GM18520 (cell line): ENCODE measurements at regions not wholly inside any gene's neighbourhood (a gene's known extent, or its start where the extent isn't known, plus 50 kb on each side); places are given as distances from the start of the nearest gene placed in this dataset.
"Not testable (repeated sequence)": the region's sequence is repeated elsewhere in the genome, so short reads cannot be mapped to it uniquely, and the experiment has no call there.

Source experiments
- ATAC-seq: cut with Tn5 transposase; IDR thresholded peaks from one replicate; pipeline ENCODE4 v1.9.1; 2021; ENCODE audit not compliant: unreplicated experiment

DNA sequence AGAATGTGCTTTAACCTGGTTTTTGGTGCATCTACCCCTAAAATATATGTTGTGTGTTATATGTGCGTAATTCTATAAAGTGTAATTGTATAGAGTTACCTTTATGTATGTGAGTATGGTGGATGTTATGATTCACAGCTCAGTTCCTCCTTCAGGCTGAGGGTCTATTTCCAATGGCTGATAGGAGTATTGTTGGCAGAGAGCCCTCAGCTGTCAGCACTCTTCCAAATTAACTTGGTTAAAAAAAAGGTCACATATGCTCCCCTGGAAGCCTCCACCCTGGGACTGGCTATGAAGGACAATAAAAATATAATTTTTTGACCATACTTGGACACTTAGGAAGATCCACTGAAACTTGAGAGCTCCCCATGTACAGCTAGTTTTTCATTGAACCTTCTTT, 250.4 kb upstream of the CDH12 start:
- no peak for ATAC-seq

DNA sequence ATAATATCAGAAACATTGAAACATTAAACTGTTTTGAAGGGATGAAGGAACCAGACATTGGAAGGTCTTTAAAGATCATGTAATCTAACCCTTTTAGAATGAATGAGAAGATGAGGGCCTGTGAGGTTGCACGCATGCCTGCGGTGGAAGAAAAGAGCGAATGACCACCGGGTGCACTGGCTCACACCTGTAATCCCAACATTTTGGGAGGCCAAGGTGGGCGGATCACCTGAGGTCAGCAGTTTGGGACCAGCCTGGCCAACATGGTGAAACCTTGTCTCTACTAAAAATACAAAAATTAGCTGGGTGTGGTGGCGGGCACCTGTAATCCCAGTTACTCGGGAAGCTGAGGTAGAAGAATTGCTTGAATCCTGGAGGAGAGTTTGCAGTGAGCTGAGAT, 242.3 kb upstream of the CDH12 start:
- not testable (repeated sequence) for ATAC-seq

DNA sequence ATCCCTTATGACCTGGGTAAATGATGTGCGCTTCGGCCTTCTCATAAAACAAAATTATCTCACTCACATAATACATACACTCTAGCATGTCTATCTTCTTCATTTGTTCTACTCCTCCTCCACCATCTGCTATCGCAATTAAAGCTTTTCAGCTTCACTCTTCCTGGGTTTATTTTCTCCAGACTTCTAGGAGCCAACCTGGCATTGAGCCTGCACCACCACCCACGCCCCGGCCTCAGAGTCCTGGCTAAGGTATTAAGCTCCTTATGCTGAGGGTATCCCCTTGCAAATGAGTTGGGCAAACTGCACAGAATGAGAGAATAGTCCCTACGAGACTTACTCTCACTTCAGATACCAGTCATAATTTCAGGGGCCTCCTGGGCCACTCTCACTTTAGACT, 236.1 kb upstream of the CDH12 start:
- ATAC-seq, result no peak

DNA sequence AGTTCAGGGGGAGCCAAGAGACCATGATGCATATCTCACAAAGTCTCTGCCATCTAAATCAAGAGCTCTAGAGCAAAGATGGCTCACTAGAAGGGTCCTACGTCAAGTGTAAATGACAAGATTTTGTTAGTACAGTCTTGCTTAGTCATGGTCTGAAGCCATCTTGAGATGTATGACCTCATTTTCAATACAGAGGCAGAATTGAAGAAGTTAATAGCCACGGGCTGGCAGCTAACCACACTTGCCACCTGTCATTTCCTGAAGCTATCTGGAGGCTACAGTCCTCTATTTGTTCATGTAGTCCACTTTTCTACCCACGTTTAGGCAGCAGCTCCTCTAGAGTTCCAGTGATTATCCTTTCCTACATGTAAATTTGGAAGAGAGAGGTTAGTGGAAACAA, 231.7 kb upstream of the CDH12 start:
- ATAC-seq, result peak; percentile 78

DNA sequence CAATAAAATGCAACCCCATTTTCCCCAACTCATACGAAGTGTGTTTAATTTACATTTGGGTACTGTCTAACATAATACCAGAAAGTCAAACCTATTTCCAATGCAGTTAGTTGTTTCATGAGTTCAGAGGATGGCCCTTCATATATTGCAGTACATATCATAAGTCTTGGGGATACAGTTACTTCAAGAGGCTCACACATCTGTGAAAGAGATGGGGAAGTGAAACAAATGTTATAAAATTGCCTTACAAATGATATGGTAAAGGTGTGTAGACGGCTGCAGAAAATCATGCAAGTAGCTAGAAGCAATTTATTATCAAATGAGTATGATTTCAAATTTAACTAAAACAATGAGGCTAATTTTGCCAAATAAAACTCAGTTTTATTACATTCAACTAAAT, 219.0 kb upstream of the CDH12 start:
- peak; percentile 58 for ATAC-seq

DNA sequence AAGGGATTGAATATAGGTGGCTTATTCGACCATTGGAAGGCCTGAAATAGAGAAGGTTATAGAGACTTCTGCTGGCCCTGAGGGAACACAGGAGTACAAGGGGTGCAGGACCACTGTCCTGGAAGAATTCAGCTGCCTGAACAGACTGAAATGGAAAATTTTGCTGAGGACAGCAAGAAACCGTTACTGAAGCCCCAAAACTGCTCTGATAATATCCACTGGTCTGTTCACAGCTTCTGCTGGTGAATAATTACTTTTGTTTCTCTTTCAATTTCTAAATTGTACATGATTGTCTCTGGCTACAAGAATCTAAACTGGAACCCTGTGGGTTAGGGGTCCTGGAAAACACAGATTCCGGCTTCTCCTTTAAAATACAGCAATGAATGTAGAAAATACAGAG, 218.5 kb upstream of the CDH12 start:
- ATAC-seq, result no peak

DNA sequence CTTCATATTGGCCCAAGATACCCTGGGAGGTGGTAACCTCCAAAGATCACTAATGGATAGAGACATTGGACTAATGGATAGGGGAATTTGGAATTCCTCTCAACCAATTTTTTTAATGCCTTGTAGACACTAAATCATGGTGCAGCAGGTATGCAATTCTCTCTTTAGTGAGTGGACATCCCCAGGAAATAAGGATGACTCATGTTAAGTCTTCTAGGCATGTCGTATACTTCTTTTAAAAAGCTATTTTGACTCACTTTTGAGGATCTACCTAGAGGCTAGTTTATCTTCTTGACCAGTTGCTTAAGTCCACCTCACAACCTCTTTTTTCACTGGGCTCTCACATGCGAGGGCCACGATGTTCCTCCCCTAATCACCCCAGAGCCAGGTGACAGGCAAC, 211.6 kb upstream of the CDH12 start:
- no peak for ATAC-seq

DNA sequence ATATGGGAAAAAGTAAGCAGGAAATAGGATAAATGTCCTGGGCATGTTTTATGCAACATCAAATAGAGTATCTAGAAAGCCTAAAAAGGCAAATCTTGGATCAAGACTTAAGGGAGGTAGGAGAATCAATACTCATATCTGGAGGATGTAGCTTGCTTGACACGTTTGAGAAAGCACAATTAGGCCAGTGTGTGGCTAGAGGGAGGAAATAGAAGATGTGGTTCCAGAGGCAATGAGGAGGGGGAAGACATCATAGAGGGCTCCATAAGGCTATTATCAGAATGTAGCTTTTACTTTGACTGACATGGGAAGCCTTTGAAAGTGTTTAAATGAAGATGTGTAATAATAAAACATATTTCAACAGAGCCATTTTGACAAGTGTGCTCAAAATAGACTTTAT, 200.7 kb upstream of the CDH12 start:
- ATAC-seq, result no peak

DNA sequence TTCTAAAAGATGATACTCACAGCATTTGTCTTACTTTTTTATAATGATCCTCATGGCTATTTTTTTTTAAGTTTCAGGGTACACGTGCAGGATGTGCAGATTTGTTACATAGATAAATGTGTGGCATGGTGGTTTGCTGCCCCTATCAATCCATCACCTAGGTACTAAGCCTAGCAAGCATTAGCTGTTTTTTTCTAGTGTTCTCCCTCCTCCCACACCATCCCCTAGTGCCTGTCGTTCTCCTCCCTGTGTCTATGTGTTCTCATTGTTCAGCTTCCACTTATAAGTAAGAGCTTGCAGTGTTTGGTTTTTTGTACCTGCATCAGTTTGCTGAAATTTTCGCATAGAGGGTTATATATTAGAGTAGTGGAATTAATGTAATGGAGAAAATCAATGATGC, 189.1 kb upstream of the CDH12 start:
- ATAC-seq, result no peak

DNA sequence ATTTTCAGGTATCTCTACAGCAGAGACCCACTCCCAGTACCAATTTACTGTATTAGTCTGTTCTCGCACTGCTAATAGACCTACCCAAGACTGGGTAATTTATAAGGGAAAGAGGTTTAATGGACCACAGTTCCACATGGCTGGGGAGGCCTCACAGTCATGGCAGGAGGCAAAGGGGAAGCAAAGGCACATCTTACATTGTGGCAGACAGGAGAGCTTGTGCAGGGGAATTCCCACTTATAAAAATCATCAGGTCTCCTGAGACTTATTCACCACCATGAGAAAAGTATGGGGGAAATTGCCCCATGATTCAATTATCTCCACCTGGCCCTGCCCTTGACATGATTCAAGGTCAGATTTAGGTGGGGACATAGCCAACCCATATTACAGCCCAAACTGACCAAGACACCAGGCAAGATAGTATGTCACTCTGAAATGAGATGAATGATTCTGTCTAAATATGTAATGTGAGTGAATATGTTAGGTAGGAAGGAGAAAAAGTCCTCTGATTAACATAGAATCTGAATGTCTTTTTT, 182.5 kb upstream of the CDH12 start:
- no peak for ATAC-seq

DNA sequence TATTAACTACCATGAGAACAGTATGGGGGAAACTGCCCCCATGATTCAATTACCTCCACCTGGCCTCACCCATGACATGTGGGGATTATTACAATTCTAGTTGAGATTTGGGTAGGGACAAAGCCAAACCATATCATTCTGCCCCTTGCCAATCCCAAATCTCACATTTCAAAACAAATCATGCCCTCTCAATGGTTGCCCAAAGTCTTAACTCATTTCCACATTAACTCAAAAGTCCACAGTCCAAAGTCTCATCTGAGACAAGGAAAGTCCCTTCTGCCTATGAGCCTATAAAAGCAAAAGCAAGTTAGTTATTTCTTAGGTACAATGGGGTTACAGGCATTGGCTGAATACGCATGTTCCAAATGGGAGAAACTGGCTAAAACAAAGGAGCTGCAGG, 180.7 kb upstream of the CDH12 start:
- no peak for ATAC-seq

DNA sequence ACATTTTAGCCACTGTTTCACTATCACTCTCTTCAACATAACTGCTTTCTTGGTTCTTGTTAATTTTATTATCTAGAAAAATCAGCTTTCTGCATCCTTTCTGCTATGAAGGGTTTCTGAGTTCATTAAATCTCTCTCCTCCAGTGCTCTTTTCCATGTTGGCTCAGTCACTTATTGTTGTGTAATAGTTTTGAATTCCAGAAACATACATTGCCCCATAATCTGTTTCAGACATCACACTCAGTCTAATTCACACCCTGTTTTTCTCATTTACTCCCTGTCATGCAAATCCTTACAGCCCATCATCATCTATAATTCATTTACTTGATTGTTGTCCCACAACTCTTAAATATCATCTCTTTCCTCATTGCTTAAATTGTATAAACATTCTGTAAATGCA, 176.1 kb upstream of the CDH12 start:
- no peak for ATAC-seq

DNA sequence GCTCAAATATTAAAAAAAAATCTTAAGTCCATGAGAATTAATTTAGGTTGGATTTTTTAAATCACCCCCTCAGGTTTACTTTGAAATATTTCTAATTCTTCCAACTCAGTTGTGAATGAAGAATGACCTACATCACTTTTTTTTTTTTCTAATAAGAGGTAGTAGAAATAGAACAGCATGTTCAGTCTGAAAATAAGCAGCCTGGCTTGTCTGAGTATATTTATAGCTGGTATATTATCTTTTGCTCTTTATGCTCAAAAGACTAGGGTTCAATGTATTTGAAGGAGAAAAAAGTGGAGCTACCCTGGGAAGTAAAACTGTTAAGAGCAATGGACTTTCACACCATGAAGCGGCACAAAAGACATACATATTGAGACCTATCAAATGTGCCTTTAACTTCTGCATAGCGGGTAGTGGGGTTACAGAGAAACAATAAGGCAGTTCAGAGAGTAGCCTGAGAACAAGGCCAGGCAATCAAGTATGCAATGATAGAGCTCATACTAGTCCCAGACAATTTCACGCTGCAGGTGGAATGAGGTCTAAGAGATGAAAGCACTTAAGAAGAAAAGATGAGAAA, 175.4 kb upstream of the CDH12 start:
- no peak for ATAC-seq

DNA sequence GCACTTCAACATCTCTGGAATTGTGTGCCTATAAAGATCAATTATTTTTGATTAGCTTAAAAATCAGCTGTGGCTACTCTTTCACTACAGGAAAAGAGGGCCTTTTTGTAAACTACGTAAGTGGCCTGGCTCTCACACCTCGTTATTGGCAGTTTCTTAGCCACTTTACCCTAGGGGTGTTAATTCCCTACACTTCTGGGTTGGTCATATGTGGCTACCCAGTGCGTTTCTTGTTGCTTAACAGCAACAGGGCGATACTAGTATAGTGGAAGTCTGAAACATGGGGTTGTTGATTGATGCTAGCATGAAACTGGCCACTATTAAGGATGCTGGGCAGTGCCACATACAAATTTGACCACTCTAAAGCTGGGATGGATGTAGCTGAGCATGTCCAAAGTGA, 174.7 kb upstream of the CDH12 start:
- no peak for ATAC-seq

DNA sequence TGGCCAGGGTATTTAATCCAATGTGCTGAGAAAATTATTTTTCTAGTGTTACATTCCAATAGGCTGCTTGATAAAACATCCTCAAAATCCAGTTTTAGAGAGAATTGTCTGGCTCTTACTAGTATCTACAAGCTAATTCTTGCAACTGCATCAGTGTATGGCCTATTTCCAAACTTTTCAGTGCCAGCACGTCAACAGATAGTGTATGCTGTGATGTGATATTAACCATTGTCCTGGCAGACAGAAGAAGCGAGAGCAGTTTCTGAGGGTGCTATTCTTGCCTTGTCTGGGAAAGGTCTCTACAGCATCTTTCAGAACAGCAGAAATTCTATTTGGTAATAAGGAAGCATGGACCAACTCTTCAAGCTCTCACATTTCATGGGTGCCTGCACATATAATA, 174.2 kb upstream of the CDH12 start:
- no peak for ATAC-seq

DNA sequence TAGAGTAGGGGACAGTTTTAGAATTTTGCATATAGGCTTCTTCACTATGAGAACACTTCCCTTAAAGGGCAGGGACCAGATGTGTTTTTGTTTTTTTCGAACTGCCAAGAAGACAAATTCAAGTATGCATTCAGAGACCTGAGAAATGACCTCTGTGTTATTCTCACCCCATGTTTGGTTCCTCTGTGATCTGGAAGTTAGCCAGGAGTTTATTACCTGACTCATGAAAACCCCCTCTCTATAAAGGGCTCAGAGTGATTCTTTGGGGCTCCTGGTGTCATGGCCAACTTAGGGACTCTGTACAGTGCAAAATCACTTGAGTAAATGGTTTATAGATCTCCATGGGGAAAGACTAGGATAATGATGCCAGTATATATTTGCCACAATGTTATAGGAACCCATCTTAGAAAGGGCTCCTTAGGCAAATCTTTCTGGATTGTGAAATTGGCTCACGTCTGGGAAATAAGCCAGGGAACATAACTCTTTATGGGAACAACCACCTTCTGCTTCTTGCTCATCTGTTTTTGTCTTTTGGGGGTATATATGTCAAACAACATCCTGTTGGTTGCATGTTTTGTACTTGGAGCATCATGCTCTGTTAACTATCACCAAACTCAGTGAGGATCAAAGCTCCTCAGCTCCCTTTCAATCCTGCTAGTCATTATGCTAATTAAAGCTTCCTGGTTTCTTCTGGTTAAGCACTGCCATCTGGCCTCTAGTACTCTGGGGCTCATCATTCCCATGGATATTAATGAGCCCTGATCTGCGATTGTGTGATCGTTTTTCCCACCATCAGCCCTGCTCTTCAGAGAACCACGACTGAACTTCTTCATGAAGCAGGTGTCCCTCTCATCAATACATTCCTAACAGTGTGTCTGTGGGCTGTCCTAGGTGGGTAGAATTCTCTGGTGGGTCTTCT, 173.4 kb upstream of the CDH12 start:
- no peak for ATAC-seq

DNA sequence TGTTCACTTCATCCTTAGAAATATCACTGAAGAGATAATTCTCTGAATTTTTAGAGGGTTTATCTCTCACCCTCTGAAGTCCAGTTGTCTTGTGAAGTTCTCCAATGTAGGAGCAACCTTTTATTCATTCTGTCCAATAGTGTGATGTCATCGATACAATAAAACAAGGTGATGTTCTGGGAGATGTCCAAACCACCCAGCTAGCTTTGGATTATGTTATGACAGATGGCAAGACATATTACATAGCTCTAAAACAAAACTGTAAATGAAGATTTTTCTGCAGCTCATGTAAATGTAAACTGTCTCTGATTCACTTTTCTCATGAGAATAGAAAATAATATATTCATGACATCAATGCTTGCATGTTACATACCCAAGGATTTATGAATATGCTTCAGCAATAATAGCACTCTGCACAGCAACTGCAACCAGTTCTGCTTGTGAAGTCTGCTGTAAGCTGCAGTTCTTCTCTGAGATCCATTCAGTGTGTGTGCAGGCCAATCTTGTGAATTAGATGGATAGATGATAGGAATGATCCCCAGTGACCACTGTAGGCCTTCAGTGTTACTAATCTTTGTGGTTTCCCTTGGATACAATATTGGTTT, 172.6 kb upstream of the CDH12 start:
- ATAC-seq, result no peak

DNA sequence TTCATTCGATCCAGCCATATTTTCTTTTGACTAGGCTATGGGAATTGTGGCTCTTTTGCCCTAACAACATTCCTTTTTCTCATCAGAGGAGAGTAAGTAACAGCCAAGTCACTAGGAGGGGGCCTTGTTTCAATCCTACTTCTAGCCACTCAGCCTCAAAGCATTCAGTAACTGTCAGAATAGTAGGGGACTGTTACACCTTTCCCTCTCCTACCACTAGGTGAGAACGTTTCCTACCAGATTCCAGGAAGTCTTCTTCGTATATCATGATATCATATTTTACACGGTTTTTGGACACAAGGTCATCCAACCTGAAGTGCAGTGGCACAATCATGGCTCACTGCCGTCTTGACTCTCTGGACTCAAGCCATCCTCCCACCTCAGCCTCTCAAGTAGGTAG, 171.3 kb upstream of the CDH12 start:
- no peak for ATAC-seq

DNA sequence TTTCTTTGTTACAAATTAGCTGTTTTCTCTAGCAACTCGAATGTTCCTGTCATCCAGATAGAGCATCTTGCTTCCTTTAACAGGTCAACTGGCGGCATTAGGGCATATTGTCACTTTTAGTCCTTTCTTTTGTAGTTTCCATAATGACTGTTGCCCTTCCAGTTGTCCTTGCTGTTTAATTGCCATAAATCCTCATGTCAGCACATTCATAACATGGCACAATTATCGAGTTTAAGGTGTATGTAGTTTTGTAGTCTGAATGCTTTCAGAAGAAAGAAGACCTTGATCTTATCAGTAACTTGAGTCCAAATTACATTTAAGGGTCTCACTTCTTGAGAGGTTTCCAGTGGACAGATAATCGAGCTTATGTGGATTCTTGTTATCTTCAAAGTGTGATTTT, 161.7 kb upstream of the CDH12 start:
- ATAC-seq, result no peak

DNA sequence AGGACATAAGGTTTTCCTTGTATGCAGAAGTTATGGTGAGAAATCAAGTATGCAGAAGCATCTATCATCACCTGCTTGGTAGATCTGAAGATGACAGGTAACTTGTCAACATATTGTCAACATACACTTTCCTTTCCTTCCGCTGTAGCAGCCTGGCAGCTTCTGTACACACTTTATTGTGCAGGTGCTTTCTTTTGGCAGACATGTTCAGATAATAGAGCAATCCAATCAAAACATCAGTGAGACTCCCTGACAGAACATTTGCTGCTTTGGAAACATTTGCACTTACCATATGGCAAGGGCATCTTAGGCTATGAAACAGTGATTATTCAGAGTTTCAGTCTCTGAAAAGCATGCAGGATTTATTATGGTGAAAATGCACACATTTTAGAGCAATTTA, 161.1 kb upstream of the CDH12 start:
- no peak for ATAC-seq

DNA sequence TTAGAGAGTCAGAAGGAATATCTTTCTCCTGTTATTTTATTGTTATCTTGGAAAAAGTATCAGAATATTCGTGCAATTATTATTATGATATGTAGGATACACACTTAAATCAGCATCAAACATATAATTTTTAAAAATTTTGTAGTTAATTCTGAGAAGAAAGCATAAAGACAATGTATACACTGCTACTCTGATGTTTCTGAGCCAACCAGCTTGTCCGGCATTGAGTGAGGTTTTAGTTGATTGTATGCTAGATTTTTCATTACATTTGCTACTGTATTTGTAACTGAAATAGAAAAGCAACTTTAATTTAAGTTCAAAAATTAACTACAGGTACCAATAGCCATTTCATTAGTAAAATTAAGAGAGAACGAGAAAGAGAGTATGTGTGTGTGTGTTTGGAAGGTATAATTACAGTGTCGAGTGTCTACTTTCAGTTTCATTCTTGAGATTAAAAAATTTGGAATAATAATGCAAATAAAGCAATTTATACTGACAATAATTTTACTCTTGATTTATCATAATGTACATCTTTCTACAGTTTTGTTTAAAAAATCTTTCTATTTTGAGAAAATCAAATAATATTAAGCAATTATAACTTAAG, 160.4 kb upstream of the CDH12 start:
- ATAC-seq, result no peak

DNA sequence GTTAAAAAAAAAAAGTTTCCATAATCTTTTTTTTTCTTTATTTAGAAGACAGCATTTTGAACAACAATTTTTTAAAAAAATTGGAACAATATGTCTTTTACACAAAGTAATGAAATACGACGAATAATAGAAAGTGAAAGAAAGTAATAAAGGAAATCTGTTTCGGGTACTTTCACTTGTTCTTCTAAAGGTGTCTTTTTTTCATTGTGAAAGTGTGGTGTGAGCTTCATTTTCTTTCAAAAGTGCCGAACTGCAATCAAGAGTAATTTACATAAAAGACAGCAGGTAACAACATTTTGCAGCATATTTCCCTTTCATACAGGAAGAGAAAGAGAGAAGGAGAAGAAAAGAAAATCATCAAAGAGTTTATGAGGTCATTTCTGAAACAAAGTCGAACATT, 159.7 kb upstream of the CDH12 start:
- no peak for ATAC-seq
